ENCODE measurements at regions not wholly inside any gene's neighbourhood (a gene's known extent, or its start where the extent isn't known, plus 50 kb on each side); places are given as distances from the start of the nearest gene placed in this dataset.

DNA sequence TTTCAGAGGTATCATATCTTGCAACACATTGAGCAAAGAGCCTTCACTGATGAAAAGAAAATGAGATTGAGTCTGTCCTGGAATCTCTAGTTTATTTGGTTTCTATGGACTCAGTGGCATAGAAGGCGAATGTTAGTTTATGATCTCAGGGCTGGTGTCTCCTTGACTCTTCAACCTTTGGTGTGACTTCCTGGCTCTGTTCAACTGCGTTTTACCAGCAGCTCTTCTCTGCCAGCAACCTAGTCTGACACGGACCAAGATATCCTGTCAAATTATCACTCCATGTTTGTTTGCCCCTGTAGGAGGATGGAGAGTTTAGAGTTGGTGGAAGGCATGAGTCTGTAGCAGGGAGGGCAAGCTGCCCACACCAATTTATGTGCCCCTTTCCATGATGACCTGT, 82.9 kb upstream of the TBC1D5 start:
- TF ChIP-seq, protein P1, sequence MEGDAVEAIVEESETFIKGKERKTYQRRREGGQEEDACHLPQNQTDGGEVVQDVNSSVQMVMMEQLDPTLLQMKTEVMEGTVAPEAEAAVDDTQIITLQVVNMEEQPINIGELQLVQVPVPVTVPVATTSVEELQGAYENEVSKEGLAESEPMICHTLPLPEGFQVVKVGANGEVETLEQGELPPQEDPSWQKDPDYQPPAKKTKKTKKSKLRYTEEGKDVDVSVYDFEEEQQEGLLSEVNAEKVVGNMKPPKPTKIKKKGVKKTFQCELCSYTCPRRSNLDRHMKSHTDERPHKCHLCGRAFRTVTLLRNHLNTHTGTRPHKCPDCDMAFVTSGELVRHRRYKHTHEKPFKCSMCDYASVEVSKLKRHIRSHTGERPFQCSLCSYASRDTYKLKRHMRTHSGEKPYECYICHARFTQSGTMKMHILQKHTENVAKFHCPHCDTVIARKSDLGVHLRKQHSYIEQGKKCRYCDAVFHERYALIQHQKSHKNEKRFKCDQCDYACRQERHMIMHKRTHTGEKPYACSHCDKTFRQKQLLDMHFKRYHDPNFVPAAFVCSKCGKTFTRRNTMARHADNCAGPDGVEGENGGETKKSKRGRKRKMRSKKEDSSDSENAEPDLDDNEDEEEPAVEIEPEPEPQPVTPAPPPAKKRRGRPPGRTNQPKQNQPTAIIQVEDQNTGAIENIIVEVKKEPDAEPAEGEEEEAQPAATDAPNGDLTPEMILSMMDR (IDR thresholded peaks at IDR 0.05), result no peak
- TF ChIP-seq POLR2AphosphoS5 (IDR thresholded peaks at IDR 0.05) (no peak), POLR2A (IDR thresholded peaks at IDR 0.05) (no peak)

Data from stomach (tissue), 4 donors.